Esophagus muscularis mucosa (tissue), 3 donors: ENCODE measurements at regions not wholly inside any gene's neighbourhood (a gene's known extent, or its start where the extent isn't known, plus 50 kb on each side); places are given as distances from the start of the nearest gene placed in this dataset.

Source experiments
- POLR2A ChIP-seq: fragments of 450-650 bp; IDR thresholded peaks from one replicate; pipeline ENCODE4 v1.6.1; 2017; ENCODE audit warnings: antibody characterized with exemption, moderate library complexity, mild to moderate bottlenecking, low read depth
- POLR2AphosphoS5 ChIP-seq, 2 donors: sonication (generic); formaldehyde crosslinking; IDR thresholded peaks; one replicate each; pipeline ENCODE4 v1.6.1; 2017; ENCODE audit warnings: antibody characterized with exemption in 2 of 2
- TF ChIP-seq, protein P1 (sequence below), 3 experiments: fragments of 200-600 bp in 2 of 3; fragments of 450-650 bp in 1 of 3; sonication (generic) in 2 of 3; IDR thresholded peaks; one replicate each; pipeline ENCODE4 v1.5.1; 2017 to 2019; ENCODE audit warnings: antibody characterized with exemption in 3 of 3, mild to moderate bottlenecking in 2 of 3, moderate library complexity in 1 of 3

DNA sequence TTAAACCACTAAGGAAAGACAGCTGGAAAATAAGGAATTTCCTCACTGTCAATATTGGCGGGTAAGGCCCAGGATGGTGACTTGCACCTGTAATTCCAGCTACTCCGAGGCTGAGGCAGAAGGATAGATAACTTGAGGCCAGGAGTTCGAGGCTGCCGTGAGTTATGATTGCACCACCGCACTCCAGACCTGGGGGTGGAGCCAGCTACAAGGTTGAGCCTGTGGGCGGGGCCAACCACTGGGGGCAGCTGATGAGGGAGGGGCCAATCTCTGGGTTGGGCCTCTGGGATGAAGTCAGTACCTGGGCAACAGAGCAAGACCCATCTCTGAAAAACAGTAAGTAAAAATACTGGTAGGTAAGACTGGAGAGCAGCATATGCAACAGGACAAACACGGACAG, 80.1 kb upstream of the ADO start:
- TF ChIP-seq, protein P1, sequence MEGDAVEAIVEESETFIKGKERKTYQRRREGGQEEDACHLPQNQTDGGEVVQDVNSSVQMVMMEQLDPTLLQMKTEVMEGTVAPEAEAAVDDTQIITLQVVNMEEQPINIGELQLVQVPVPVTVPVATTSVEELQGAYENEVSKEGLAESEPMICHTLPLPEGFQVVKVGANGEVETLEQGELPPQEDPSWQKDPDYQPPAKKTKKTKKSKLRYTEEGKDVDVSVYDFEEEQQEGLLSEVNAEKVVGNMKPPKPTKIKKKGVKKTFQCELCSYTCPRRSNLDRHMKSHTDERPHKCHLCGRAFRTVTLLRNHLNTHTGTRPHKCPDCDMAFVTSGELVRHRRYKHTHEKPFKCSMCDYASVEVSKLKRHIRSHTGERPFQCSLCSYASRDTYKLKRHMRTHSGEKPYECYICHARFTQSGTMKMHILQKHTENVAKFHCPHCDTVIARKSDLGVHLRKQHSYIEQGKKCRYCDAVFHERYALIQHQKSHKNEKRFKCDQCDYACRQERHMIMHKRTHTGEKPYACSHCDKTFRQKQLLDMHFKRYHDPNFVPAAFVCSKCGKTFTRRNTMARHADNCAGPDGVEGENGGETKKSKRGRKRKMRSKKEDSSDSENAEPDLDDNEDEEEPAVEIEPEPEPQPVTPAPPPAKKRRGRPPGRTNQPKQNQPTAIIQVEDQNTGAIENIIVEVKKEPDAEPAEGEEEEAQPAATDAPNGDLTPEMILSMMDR (IDR thresholded peaks at IDR 0.05), result no peak
- TF ChIP-seq POLR2AphosphoS5 (IDR thresholded peaks at IDR 0.05) (no peak), POLR2A (no peak)
